ENCODE measurements at regions not wholly inside any gene's neighbourhood (a gene's known extent, or its start where the extent isn't known, plus 50 kb on each side); places are given as distances from the start of the nearest gene placed in this dataset.

GRCh38 chr6:115677198-115677597 is 383.5 kb downstream of the FRK start:
- Histone ChIP-seq H3K9me3 (ENCODE audit: low read depth, low read length, poor library complexity, severe bottlenecking) (no peaks in the 10 kb centered on the region), H3K27me3 (replicated peaks; ENCODE audit: insufficient read depth, low read depth, low read length, poor library complexity) (peaks cover 15% of the 10 kb centered on the region), H3K36me3 (ENCODE audit: insufficient read depth, low read length, poor library complexity, severe bottlenecking) (no peaks in the 10 kb centered on the region), H3K27ac (ENCODE audit: low read depth, low read length, poor library complexity, severe bottlenecking) (no peak overlapping the region), H3K4me3 (ENCODE audit: low read depth, low read length, poor library complexity, severe bottlenecking) (no peak overlapping the region), H3K4me1 (ENCODE audit: insufficient read depth, low read length, poor library complexity, severe bottlenecking) (no peaks in the 10 kb centered on the region)
- TF ChIP-seq, protein P1, sequence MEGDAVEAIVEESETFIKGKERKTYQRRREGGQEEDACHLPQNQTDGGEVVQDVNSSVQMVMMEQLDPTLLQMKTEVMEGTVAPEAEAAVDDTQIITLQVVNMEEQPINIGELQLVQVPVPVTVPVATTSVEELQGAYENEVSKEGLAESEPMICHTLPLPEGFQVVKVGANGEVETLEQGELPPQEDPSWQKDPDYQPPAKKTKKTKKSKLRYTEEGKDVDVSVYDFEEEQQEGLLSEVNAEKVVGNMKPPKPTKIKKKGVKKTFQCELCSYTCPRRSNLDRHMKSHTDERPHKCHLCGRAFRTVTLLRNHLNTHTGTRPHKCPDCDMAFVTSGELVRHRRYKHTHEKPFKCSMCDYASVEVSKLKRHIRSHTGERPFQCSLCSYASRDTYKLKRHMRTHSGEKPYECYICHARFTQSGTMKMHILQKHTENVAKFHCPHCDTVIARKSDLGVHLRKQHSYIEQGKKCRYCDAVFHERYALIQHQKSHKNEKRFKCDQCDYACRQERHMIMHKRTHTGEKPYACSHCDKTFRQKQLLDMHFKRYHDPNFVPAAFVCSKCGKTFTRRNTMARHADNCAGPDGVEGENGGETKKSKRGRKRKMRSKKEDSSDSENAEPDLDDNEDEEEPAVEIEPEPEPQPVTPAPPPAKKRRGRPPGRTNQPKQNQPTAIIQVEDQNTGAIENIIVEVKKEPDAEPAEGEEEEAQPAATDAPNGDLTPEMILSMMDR (conservative IDR thresholded peaks at IDR 0.05; ENCODE audit: low read depth, low read length) = no peak
- no peak for TF ChIP-seq EZH2 (IDR thresholded peaks at IDR 0.05; ENCODE audit: borderline replicate concordance, low read depth, low read length, poor library complexity, severe bottlenecking)
- POLR2A ChIA-PET (ENCODE audit: low non-redundant PET) = no interaction called here
- BruUV-seq (replicated peaks) = no TSS peak
- intact Hi-C loops (cut with micrococcal nuclease; ENCODE audit: unreplicated experiment) = no loop called here
- CTCF ChIA-PET = no interaction called here
- DNase-seq (ENCODE audit: low spot score) = no peak

GRCh38 chr6:115675443-115675842 is 385.2 kb downstream of the FRK start:
- Histone ChIP-seq H3K27ac (ENCODE audit: low read depth, low read length, poor library complexity, severe bottlenecking) (no peak overlapping the region), H3K9me3 (ENCODE audit: low read depth, low read length, poor library complexity, severe bottlenecking) (no peaks in the 10 kb centered on the region), H3K4me3 (ENCODE audit: low read depth, low read length, poor library complexity, severe bottlenecking) (no peak overlapping the region), H3K4me1 (ENCODE audit: insufficient read depth, low read length, poor library complexity, severe bottlenecking) (no peaks in the 10 kb centered on the region), H3K27me3 (replicated peaks; ENCODE audit: insufficient read depth, low read depth, low read length, poor library complexity) (no peaks in the 10 kb centered on the region), H3K36me3 (ENCODE audit: insufficient read depth, low read length, poor library complexity, severe bottlenecking) (no peaks in the 10 kb centered on the region)
- BruUV-seq (replicated peaks) = no TSS peak
- intact Hi-C loops (cut with micrococcal nuclease; ENCODE audit: unreplicated experiment) = no loop called here
- ChIA-PET POLR2A (ENCODE audit: low non-redundant PET) (no interaction called here), CTCF (no interaction called here)
- no peak for TF ChIP-seq EZH2 (IDR thresholded peaks at IDR 0.05; ENCODE audit: borderline replicate concordance, low read depth, low read length, poor library complexity, severe bottlenecking)
- TF ChIP-seq, protein P1 (conservative IDR thresholded peaks at IDR 0.05; ENCODE audit: low read depth, low read length) = no peak
- DNase-seq (ENCODE audit: low spot score) = no peak

GRCh38 chr6:115668781-115669180 is 391.9 kb downstream of the FRK start:
- no peaks in the 10 kb centered on the region for H3K36me3 ChIP-seq (ENCODE audit: insufficient read depth, low read length, poor library complexity, severe bottlenecking)
- H3K27me3 ChIP-seq (replicated peaks; ENCODE audit: insufficient read depth, low read depth, low read length, poor library complexity) = no peaks in the 10 kb centered on the region
- ChIA-PET CTCF (no interaction called here), POLR2A (ENCODE audit: low non-redundant PET) (no interaction called here)
- no peaks in the 10 kb centered on the region for H3K9me3 ChIP-seq (ENCODE audit: low read depth, low read length, poor library complexity, severe bottlenecking)
- intact Hi-C loops (cut with micrococcal nuclease; ENCODE audit: unreplicated experiment) = no loop called here
- no peak overlapping the region for H3K4me3 ChIP-seq (ENCODE audit: low read depth, low read length, poor library complexity, severe bottlenecking)
- no peak overlapping the region for H3K27ac ChIP-seq (ENCODE audit: low read depth, low read length, poor library complexity, severe bottlenecking)
- TF ChIP-seq, protein P1 (conservative IDR thresholded peaks at IDR 0.05; ENCODE audit: low read depth, low read length) = no peak
- TF ChIP-seq EZH2 (IDR thresholded peaks at IDR 0.05; ENCODE audit: borderline replicate concordance, low read depth, low read length, poor library complexity, severe bottlenecking) = no peak
- H3K4me1 ChIP-seq (ENCODE audit: insufficient read depth, low read length, poor library complexity, severe bottlenecking) = no peaks in the 10 kb centered on the region
- no TSS peak for BruUV-seq (replicated peaks)
- no peak for DNase-seq (ENCODE audit: low spot score)

All from A673 (cell line).